ENCODE measurements at regions not wholly inside any gene's neighbourhood (a gene's known extent, or its start where the extent isn't known, plus 50 kb on each side); places are given as distances from the start of the nearest gene placed in this dataset.

- TF ChIP-seq CTCF (conservative IDR thresholded peaks at IDR 0.05; ENCODE audit: low read depth, low read length): no peak
- no peak overlapping the region for H3K4me3 ChIP-seq (ENCODE audit: low read length)
- no peak for DNase-seq (ENCODE audit: low read depth)
Measured at GRCh38 chr2:6354546-6354945, 511.2 kb downstream of the CMPK2 start.

DNA sequence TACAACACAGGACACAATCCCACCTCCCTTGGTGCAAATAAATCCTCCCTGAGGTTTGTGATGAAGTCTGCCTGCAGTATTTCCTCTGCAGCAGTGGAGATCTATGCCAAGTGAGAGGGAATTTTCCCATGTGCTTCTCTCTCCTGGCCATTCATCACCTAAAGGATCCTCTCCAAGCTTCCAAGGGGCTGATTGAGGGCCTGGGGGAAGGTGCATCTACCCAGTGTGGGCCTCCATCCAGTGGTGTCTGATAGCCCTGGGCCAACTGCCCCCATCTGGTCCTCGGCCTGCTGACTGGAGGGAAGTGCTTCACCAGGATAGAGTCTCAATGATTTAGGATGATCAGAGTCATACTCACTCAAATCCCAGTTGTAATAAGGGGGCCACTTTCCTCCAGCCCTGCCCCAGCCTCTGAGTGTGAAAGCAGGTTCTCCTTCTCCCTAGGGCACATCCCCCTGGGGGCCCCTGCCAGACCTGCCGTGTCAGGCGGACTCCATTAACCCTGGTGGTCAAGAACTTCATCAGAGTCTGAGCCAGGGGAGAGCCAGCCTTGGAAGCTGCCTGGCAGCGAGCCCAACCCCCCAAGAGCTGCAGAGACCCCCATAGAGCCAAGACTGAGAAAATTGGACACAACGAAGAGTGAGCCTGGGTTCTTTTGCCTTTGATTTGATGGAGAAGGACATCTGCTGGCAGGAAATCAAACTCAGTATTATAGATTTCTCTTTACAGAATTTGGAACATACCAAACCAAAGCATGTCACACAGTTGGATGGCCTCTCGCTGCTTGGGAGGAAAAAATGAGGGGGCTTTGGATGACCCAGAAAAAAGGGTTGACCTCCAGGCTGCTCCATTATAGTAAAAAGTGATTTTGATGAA lies 509.6 kb downstream of the CMPK2 start:
- DNase-seq (ENCODE audit: low read depth): no peak
- H3K4me3 ChIP-seq (ENCODE audit: low read length): no peak overlapping the region
- TF ChIP-seq CTCF (conservative IDR thresholded peaks at IDR 0.05; ENCODE audit: low read depth, low read length): no peak

DNA sequence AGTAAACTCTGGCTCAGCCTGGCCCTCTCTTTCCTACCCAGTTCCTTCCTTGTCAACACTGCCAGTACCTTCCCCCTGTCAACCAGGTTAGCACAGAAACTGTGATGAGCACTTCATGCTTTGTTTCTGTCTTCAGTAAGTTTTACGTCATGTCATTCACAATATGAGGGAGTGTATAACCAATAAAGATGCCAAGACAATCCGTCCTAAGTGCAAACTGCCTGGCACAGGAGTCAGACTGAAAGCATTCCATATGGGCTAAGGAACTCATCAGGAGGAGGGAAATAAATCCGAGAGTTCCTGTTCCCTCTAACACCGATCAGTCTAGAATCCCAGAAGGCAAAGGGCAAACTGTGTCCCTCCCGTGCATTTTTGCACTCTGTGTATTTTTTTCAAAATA lies 507.2 kb downstream of the CMPK2 start:
- DNase-seq (ENCODE audit: low read depth): no peak
- H3K4me3 ChIP-seq (ENCODE audit: low read length): no peak overlapping the region
- no peak for TF ChIP-seq CTCF (conservative IDR thresholded peaks at IDR 0.05; ENCODE audit: low read depth, low read length)

DNA sequence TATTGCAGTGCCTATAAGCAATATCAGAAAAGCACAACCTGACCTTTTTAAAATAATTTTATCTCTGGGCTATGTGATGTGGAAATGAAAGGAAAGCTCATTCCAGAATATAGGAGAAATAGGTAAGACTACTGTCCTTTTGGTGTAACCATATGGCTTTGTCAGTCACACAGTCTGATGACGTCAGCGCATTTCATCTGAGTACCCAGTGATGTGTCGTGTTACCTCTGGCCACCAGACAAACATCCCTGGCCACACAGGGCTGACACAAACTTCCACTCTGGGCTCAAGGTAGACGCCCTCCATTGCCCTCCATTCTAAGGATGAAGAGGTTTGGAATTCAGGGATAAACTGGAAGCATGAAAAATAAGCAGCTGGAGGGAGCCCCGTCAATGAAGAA lies 506.7 kb downstream of the CMPK2 start:
- no peak for DNase-seq (ENCODE audit: low read depth)
- TF ChIP-seq CTCF (conservative IDR thresholded peaks at IDR 0.05; ENCODE audit: low read depth, low read length): no peak
- H3K4me3 ChIP-seq (ENCODE audit: low read length): no peak overlapping the region

GRCh38 chr2:6359964-6360363 lies 505.7 kb downstream of the CMPK2 start:
- H3K4me3 ChIP-seq (ENCODE audit: low read length): no peak overlapping the region
- no peak for DNase-seq (ENCODE audit: low read depth)
- TF ChIP-seq CTCF (conservative IDR thresholded peaks at IDR 0.05; ENCODE audit: low read depth, low read length): no peak

- DNase-seq (ENCODE audit: low read depth): no peak
- no peak for TF ChIP-seq CTCF (conservative IDR thresholded peaks at IDR 0.05; ENCODE audit: low read depth, low read length)
- H3K4me3 ChIP-seq (ENCODE audit: low read length): no peak overlapping the region
Measured at GRCh38 chr2:6362671-6363450, 502.8 kb downstream of the CMPK2 start.

Data from retinal pigment epithelial cell (primary cell).